Endothelial cell (in vitro differentiated cells): ENCODE measurements at regions not wholly inside any gene's neighbourhood (a gene's known extent, or its start where the extent isn't known, plus 50 kb on each side); places are given as distances from the start of the nearest gene placed in this dataset.

Experiments
- DNase-seq: peaks from one replicate; pipeline ENCODE4 v3.0.0; 2021; ENCODE audit warnings: low spot score
- H3K27ac Mint-ChIP-seq: one replicate; pipeline ENCODE4 v1.8.0; 2021; ENCODE audit warnings: mixed read lengths, inconsistent platforms; ENCODE audit not compliant: unreplicated experiment
- H3K27me3 Mint-ChIP-seq: one replicate; pipeline ENCODE4 v1.8.0; 2021; ENCODE audit warnings: mild to moderate bottlenecking, moderate library complexity, mixed read lengths, inconsistent platforms; ENCODE audit not compliant: unreplicated experiment
- H3K36me3 Mint-ChIP-seq: one replicate; pipeline ENCODE4 v1.8.0; 2021; ENCODE audit warnings: mild to moderate bottlenecking, low read depth, mixed read lengths, inconsistent platforms; ENCODE audit not compliant: unreplicated experiment
- H3K4me1 Mint-ChIP-seq: one replicate; pipeline ENCODE4 v1.8.0; 2021; ENCODE audit warnings: mild to moderate bottlenecking, mixed read lengths, inconsistent platforms; ENCODE audit not compliant: unreplicated experiment
- H3K4me3 Mint-ChIP-seq: one replicate; pipeline ENCODE4 v1.8.0; 2021; ENCODE audit warnings: mild to moderate bottlenecking, mixed read lengths, inconsistent platforms; ENCODE audit not compliant: unreplicated experiment
- H3K9me3 Mint-ChIP-seq: one replicate; pipeline ENCODE4 v1.8.0; 2021; ENCODE audit warnings: mixed read lengths, inconsistent platforms; ENCODE audit not compliant: unreplicated experiment
- CTCF ChIP-seq: fragments of 200-600 bp; sonication (generic); IDR thresholded peaks from one replicate; pipeline ENCODE4 v1.5.0; 2021; ENCODE audit warnings: antibody characterized with exemption; ENCODE audit not compliant: unreplicated experiment

GRCh38 chr9:28203036-28203435 is 629.8 kb upstream of the C9orf72 start:
- no peaks in the 10 kb centered on the region for H3K9me3 Mint-ChIP-seq
- H3K4me3 Mint-ChIP-seq, result no peak overlapping the region
- no peak for DNase-seq
- no peaks in the 10 kb centered on the region for H3K27me3 Mint-ChIP-seq
- H3K36me3 Mint-ChIP-seq, result no peaks in the 10 kb centered on the region
- H3K4me1 Mint-ChIP-seq, result no peaks in the 10 kb centered on the region
- H3K27ac Mint-ChIP-seq, result no peak overlapping the region
- TF ChIP-seq CTCF, result no peak

GRCh38 chr9:28206280-28206679 is 633.0 kb upstream of the C9orf72 start:
- peaks cover 2% of the 10 kb centered on the region for H3K4me1 Mint-ChIP-seq
- H3K27me3 Mint-ChIP-seq, result no peaks in the 10 kb centered on the region
- DNase-seq, result no peak
- H3K36me3 Mint-ChIP-seq, result no peaks in the 10 kb centered on the region
- no peak for TF ChIP-seq CTCF
- H3K9me3 Mint-ChIP-seq, result no peaks in the 10 kb centered on the region
- H3K27ac Mint-ChIP-seq, result no peak overlapping the region
- H3K4me3 Mint-ChIP-seq, result no peak overlapping the region

- Mint-ChIP-seq H3K27me3 (no peaks in the 10 kb centered on the region), H3K4me1 (peaks cover 8% of the 10 kb centered on the region), H3K9me3 (no peaks in the 10 kb centered on the region), H3K4me3 (no peak overlapping the region), H3K36me3 (no peaks in the 10 kb centered on the region), H3K27ac (no peak overlapping the region)
- TF ChIP-seq CTCF, result no peak
- DNase-seq, result no peak
Observed at GRCh38 chr9:28207657-28208056, 634.4 kb upstream of the C9orf72 start.

GRCh38 chr9:28209130-28209529 is 635.8 kb upstream of the C9orf72 start:
- Mint-ChIP-seq H3K36me3 (no peaks in the 10 kb centered on the region), H3K4me1 (peaks cover 8% of the 10 kb centered on the region), H3K9me3 (no peaks in the 10 kb centered on the region), H3K27ac (no peak overlapping the region), H3K27me3 (no peaks in the 10 kb centered on the region), H3K4me3 (no peak overlapping the region)
- no peak for TF ChIP-seq CTCF
- no peak for DNase-seq

- DNase-seq, result no peak
- Mint-ChIP-seq H3K27ac (no peak overlapping the region), H3K36me3 (no peaks in the 10 kb centered on the region)
Observed at GRCh38 chr9:28212979-28213378, 639.7 kb upstream of the C9orf72 start.

More at GRCh38 chr9:28212979-28213378, 639.7 kb upstream of the C9orf72 start:
- Mint-ChIP-seq H3K4me3 (no peak overlapping the region), H3K27me3 (no peaks in the 10 kb centered on the region), H3K9me3 (no peaks in the 10 kb centered on the region), H3K4me1 (peaks cover 8% of the 10 kb centered on the region)
- no peak for TF ChIP-seq CTCF
